ENCODE measurements at regions not wholly inside any gene's neighbourhood (a gene's known extent, or its start where the extent isn't known, plus 50 kb on each side); places are given as distances from the start of the nearest gene placed in this dataset.

DNA sequence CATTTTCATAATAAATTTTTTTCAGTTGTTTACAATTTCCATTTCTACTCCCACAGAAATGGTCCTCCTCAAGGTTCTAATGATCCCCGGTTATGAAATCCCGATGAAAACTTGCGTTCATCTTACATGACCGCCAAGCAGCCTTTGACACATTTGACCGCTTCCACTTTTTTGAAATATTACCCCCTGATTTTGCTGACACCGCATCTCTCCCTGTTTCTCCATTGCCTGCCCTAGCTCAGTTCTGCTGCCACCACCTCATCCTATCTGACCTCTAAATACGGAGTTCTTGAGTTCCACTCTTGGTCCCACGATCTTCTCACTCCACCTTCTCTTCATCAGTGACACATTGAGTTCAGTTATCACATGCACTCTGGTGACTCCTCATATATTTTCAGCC, 74.1 kb downstream of the SLC35B3 start:
- intact Hi-C loops (cut with micrococcal nuclease), result no loop called here
- no peak for ATAC-seq
- no peak for DNase-seq
- Histone ChIP-seq H3K27me3 (ENCODE audit: control insufficient read depth in 2 of 2, insufficient read depth in 2 of 2, low read length in 2 of 2) (no peaks in the 10 kb centered on the region), H3K4me3 (ENCODE audit: low read length) (no peak overlapping the region), H3K36me3 (ENCODE audit: control insufficient read depth in 2 of 3, insufficient read depth in 3 of 3, low read length in 3 of 3) (no peaks in the 10 kb centered on the region), H3K27ac (ENCODE audit: low read depth, low read length) (no peak overlapping the region), H3K4me1 (ENCODE audit: control insufficient read depth in 2 of 2, insufficient read depth in 2 of 2, low read length in 2 of 2) (no peaks in the 10 kb centered on the region), H3K9me3 (ENCODE audit: control insufficient read depth in 2 of 3, low read length in 3 of 3) (no peaks in the 10 kb centered on the region)
- CTCF ChIA-PET, result no interaction called here
- POLR2A ChIA-PET, result no interaction called here
- H3K9me3 Mint-ChIP-seq, result no peaks in the 10 kb centered on the region
- H3K4me1 Mint-ChIP-seq, result no peaks in the 10 kb centered on the region
- no peak overlapping the region for H3K4me3 Mint-ChIP-seq
- H3K27ac Mint-ChIP-seq, result no peak overlapping the region
- peaks cover 0 to 8% (median 0%) of the 10 kb centered on the region in 5 donors for H3K27me3 Mint-ChIP-seq
- H3K36me3 Mint-ChIP-seq, result no peaks in the 10 kb centered on the region

DNA sequence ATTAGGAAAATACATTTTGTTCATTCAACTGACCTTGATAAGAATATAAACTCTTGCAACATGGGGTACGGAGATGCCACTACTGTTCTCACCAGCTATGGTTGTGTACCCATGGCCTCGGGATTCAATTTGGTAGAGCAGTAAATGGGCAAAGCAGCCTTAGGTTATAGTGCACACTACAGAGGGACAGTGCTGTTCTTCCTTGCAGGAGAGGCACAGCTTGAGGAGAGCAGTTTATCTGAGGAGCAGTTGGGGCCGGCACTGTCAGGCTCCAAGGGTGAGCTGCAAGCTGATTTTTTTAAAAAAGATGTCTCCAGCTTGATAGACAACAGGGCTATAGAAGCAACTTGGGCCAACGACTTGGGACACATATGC, 82.4 kb downstream of the SLC35B3 start:
- intact Hi-C loops (cut with micrococcal nuclease), result no loop called here
- ATAC-seq, result no peak
- H3K27me3 Mint-ChIP-seq, result peaks cover 0 to 18% (median 10%) of the 10 kb centered on the region in 5 donors
- ChIA-PET CTCF (no interaction called here), POLR2A (no interaction called here)
- H3K36me3 Mint-ChIP-seq, result peaks cover 0 to 4% (median 0%) of the 10 kb centered on the region in 5 donors
- H3K9me3 Mint-ChIP-seq, result peaks cover 0 to 5% (median 0%) of the 10 kb centered on the region in 11 donors
- Histone ChIP-seq H3K27ac (ENCODE audit: low read depth, low read length) (no peak overlapping the region), H3K9me3 (ENCODE audit: control insufficient read depth in 2 of 3, low read length in 3 of 3) (no peaks in the 10 kb centered on the region), H3K4me3 (ENCODE audit: low read length) (no peak overlapping the region), H3K27me3 (ENCODE audit: control insufficient read depth in 2 of 2, insufficient read depth in 2 of 2, low read length in 2 of 2) (no peaks in the 10 kb centered on the region), H3K4me1 (ENCODE audit: control insufficient read depth in 2 of 2, insufficient read depth in 2 of 2, low read length in 2 of 2) (no peaks in the 10 kb centered on the region), H3K36me3 (ENCODE audit: control insufficient read depth in 2 of 3, insufficient read depth in 3 of 3, low read length in 3 of 3) (no peaks in the 10 kb centered on the region)
- no peaks in the 10 kb centered on the region for H3K4me1 Mint-ChIP-seq
- H3K4me3 Mint-ChIP-seq, result no peak overlapping the region
- H3K27ac Mint-ChIP-seq, result no peak overlapping the region
- DNase-seq, result no peak

DNA sequence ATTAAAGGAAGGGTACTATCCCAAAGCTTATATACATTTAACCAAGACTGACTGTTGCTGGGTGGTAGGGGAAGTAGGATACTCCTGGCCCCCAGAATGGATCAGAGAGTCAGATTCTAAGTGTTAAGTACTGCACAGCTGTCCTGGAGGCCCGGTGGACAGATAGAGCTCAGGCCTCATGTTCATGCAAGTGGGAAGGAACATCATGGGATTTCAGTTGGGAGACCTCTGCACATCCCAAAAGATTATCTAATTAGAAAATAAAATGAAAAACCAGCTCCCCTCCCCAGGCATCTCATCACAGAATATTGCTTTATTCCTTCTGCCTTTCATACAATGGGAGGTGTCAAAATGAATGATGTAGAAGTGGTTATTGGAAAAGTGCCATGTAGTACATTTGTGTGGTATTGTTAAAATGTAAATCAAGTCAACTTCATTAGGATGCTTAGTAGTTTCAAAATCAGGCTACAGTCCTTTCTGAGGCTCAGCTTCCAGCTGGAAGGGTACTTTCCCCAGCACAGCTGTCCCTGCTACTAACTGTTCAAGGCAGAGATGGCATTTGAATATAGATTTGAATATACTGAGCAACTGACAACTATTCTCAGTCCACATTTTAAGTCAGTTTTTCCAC, 82.9 kb downstream of the SLC35B3 start:
- no peaks in the 10 kb centered on the region for H3K36me3 ChIP-seq (ENCODE audit: control insufficient read depth in 2 of 3, insufficient read depth in 3 of 3, low read length in 3 of 3)
- H3K27me3 ChIP-seq (ENCODE audit: control insufficient read depth in 2 of 2, insufficient read depth in 2 of 2, low read length in 2 of 2), result no peaks in the 10 kb centered on the region
- no peak overlapping the region for H3K4me3 ChIP-seq (ENCODE audit: low read length)
- ChIA-PET POLR2A (no interaction called here), CTCF (no interaction called here)
- intact Hi-C loops (cut with micrococcal nuclease), result no loop called here
- H3K9me3 ChIP-seq (ENCODE audit: control insufficient read depth in 2 of 3, low read length in 3 of 3), result no peaks in the 10 kb centered on the region
- no peak overlapping the region for H3K4me3 Mint-ChIP-seq
- H3K36me3 Mint-ChIP-seq, result peaks cover 0 to 4% (median 0%) of the 10 kb centered on the region in 5 donors
- no peaks in the 10 kb centered on the region for H3K4me1 ChIP-seq (ENCODE audit: control insufficient read depth in 2 of 2, insufficient read depth in 2 of 2, low read length in 2 of 2)
- peaks cover 0 to 18% (median 10%) of the 10 kb centered on the region in 5 donors for H3K27me3 Mint-ChIP-seq
- H3K9me3 Mint-ChIP-seq, result peaks cover 0 to 6% (median 0%) of the 10 kb centered on the region in 11 donors
- H3K27ac Mint-ChIP-seq, result no peak overlapping the region
- H3K4me1 Mint-ChIP-seq, result no peaks in the 10 kb centered on the region
- no peak for DNase-seq
- ATAC-seq, result no peak
- H3K27ac ChIP-seq (ENCODE audit: low read depth, low read length), result no peak overlapping the region

DNA sequence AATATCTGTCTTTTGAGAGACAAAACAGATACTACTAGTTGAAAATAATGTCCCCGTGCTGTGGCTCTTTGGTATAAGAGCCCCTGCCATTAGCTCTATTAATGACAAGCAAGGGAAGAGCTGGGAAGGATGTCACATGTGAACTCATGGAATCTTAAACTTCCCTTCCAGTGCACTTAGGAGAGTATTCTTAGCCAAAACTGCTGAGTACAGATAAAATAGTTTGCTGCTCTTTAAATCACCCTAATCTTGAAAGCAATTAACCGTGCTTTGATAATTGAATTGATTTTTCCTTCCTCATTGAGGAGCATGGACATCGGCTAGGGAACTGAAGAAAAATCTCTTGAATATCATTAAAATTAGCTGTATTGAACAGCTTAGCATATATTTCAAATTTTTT, 91.7 kb downstream of the SLC35B3 start:
- intact Hi-C loops (cut with micrococcal nuclease), result no loop called here
- Histone ChIP-seq H3K27ac (ENCODE audit: low read depth, low read length) (no peak overlapping the region), H3K4me1 (ENCODE audit: control insufficient read depth in 2 of 2, insufficient read depth in 2 of 2, low read length in 2 of 2) (no peaks in the 10 kb centered on the region), H3K36me3 (ENCODE audit: control insufficient read depth in 2 of 3, insufficient read depth in 3 of 3, low read length in 3 of 3) (no peaks in the 10 kb centered on the region), H3K27me3 (ENCODE audit: control insufficient read depth in 2 of 2, insufficient read depth in 2 of 2, low read length in 2 of 2) (no peaks in the 10 kb centered on the region), H3K4me3 (ENCODE audit: low read length) (no peak overlapping the region), H3K9me3 (ENCODE audit: control insufficient read depth in 2 of 3, low read length in 3 of 3) (no peaks in the 10 kb centered on the region)
- peaks cover 0 to 8% (median 0%) of the 10 kb centered on the region in 5 donors for H3K36me3 Mint-ChIP-seq
- H3K4me3 Mint-ChIP-seq, result no peak overlapping the region
- no peak for ATAC-seq
- H3K27me3 Mint-ChIP-seq, result peaks cover 0 to 12% (median 8%) of the 10 kb centered on the region in 5 donors
- H3K4me1 Mint-ChIP-seq, result no peaks in the 10 kb centered on the region
- ChIA-PET POLR2A (no interaction called here), CTCF (no interaction called here)
- DNase-seq, result no peak
- H3K27ac Mint-ChIP-seq, result no peak overlapping the region
- peaks cover 0 to 20% (median 6%) of the 10 kb centered on the region in 11 donors for H3K9me3 Mint-ChIP-seq

DNA sequence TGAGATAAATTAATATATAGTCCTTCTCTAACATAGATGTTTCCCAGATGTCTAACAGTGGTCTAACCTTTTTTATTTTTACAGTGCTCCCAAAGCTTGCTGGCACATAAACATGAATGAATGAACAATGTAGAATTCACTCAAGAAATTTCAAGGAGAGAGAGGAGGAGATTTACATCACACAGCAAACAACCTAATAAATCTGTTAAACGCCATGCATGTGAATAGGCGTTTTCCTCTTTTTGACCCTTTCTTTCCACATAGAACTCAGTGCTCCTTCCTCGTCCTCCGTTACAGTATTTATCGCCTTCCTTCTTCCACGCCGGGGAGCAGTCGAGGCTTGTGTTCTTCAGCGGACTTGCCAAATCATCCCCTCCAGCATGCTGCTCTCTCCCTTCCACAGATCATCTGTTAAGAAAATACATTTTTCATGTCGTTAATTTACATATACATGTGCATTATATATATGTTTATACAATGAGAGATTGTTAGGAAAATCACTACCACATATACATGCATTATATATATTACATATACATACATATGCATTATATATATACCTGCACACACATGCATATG, 93.0 kb downstream of the SLC35B3 start:
- peaks cover 0 to 12% (median 8%) of the 10 kb centered on the region in 5 donors for H3K27me3 Mint-ChIP-seq
- no peak overlapping the region for H3K27ac ChIP-seq (ENCODE audit: low read depth, low read length)
- H3K36me3 ChIP-seq (ENCODE audit: control insufficient read depth in 2 of 3, insufficient read depth in 3 of 3, low read length in 3 of 3), result no peaks in the 10 kb centered on the region
- no peaks in the 10 kb centered on the region for H3K9me3 ChIP-seq (ENCODE audit: control insufficient read depth in 2 of 3, low read length in 3 of 3)
- H3K27ac Mint-ChIP-seq, result no peak overlapping the region
- no peak overlapping the region for H3K4me3 Mint-ChIP-seq
- peaks cover 0 to 15% (median 6%) of the 10 kb centered on the region in 11 donors for H3K9me3 Mint-ChIP-seq
- ATAC-seq (no peak), DNase-seq (no peak)
- H3K36me3 Mint-ChIP-seq, result peaks cover 0 to 8% (median 0%) of the 10 kb centered on the region in 5 donors
- no peaks in the 10 kb centered on the region for H3K4me1 ChIP-seq (ENCODE audit: control insufficient read depth in 2 of 2, insufficient read depth in 2 of 2, low read length in 2 of 2)
- H3K4me1 Mint-ChIP-seq, result no peaks in the 10 kb centered on the region
- ChIA-PET POLR2A (no interaction called here), CTCF (no interaction called here)
- no peaks in the 10 kb centered on the region for H3K27me3 ChIP-seq (ENCODE audit: control insufficient read depth in 2 of 2, insufficient read depth in 2 of 2, low read length in 2 of 2)
- intact Hi-C loops (cut with micrococcal nuclease), result no loop called here
- no peak overlapping the region for H3K4me3 ChIP-seq (ENCODE audit: low read length)

DNA sequence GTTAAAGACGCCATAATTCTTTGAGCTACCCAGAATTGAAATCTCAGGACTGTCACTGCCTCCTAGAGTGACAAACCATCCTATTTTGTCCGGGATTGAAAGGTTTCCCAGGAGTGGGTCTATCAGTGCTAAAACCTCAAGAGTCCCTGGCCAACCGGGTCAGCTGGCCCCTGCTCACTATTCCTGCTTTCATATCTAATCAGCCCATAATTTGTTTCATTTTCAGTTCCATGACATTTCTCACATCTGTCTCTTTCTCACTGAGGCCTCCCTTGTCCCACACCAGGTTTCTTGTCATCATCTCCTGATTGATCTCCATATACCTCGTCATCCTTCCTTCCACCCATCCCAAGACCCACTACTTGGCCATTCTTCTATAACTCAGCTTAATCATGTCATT, 98.2 kb downstream of the SLC35B3 start:
- H3K9me3 ChIP-seq (ENCODE audit: control insufficient read depth in 2 of 3, low read length in 3 of 3), result no peaks in the 10 kb centered on the region
- no peaks in the 10 kb centered on the region for H3K9me3 Mint-ChIP-seq
- H3K4me1 Mint-ChIP-seq, result no peaks in the 10 kb centered on the region
- no peak overlapping the region for H3K27ac Mint-ChIP-seq
- no peaks in the 10 kb centered on the region for H3K4me1 ChIP-seq (ENCODE audit: control insufficient read depth in 2 of 2, insufficient read depth in 2 of 2, low read length in 2 of 2)
- peaks cover 0 to 1% (median 0%) of the 10 kb centered on the region in 5 donors for H3K27me3 Mint-ChIP-seq
- no peak for DNase-seq
- no peak for ATAC-seq
- no peak overlapping the region for H3K4me3 Mint-ChIP-seq
- H3K27me3 ChIP-seq (ENCODE audit: control insufficient read depth in 2 of 2, insufficient read depth in 2 of 2, low read length in 2 of 2), result no peaks in the 10 kb centered on the region
- H3K4me3 ChIP-seq (ENCODE audit: low read length), result no peak overlapping the region
- H3K27ac ChIP-seq (ENCODE audit: low read depth, low read length), result no peak overlapping the region
- no peaks in the 10 kb centered on the region for H3K36me3 ChIP-seq (ENCODE audit: control insufficient read depth in 2 of 3, insufficient read depth in 3 of 3, low read length in 3 of 3)
- ChIA-PET POLR2A (no interaction called here), CTCF (no interaction called here)
- intact Hi-C loops (cut with micrococcal nuclease), result no loop called here
- H3K36me3 Mint-ChIP-seq, result no peaks in the 10 kb centered on the region

DNA sequence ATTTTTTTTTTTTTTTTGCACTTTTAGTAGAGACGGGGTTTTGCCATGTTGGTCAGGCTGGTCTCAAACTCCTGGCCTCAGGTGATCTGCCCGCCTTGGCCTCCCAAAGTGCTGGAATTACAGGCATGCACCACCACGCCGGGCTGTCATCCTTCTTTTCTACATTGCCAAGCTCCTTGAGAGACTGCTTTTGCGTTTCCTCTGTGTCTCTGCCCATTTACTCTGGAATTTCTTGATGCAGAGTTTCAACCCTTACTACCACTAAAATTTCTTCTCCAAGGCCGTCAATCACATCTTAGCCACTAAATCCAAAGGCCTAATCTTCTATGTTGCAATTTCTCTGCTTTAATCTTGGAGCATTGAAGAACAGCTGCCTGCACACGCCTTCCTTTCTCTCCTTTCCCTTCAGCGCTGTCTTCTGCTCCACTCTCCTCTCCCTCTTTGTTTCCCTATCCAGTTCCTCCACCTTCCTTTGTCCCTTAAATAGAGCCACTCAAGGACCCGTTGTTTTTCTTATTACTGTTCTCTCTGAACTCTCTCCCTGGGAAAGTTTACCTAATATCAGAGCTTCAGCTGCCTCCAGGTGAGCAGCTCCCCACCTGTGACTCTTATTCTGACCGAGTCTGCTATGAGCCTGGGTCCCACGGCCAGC, 98.8 kb downstream of the SLC35B3 start:
- Mint-ChIP-seq H3K27ac (no peak overlapping the region), H3K27me3 (no peaks in the 10 kb centered on the region), H3K9me3 (no peaks in the 10 kb centered on the region), H3K4me1 (no peaks in the 10 kb centered on the region), H3K36me3 (no peaks in the 10 kb centered on the region), H3K4me3 (no peak overlapping the region)
- Histone ChIP-seq H3K9me3 (ENCODE audit: control insufficient read depth in 2 of 3, low read length in 3 of 3) (no peaks in the 10 kb centered on the region), H3K36me3 (ENCODE audit: control insufficient read depth in 2 of 3, insufficient read depth in 3 of 3, low read length in 3 of 3) (no peaks in the 10 kb centered on the region), H3K27ac (ENCODE audit: low read depth, low read length) (no peak overlapping the region), H3K27me3 (ENCODE audit: control insufficient read depth in 2 of 2, insufficient read depth in 2 of 2, low read length in 2 of 2) (no peaks in the 10 kb centered on the region), H3K4me1 (ENCODE audit: control insufficient read depth in 2 of 2, insufficient read depth in 2 of 2, low read length in 2 of 2) (no peaks in the 10 kb centered on the region), H3K4me3 (ENCODE audit: low read length) (no peak overlapping the region)
- DNase-seq (no peak), ATAC-seq (no peak)
- ChIA-PET CTCF (no interaction called here), POLR2A (no interaction called here)
- intact Hi-C loops (cut with micrococcal nuclease), result no loop called here
